GM12875 (cell line): ENCODE measurements at regions not wholly inside any gene's neighbourhood (a gene's known extent, or its start where the extent isn't known, plus 50 kb on each side); places are given as distances from the start of the nearest gene placed in this dataset.

Experiments used
- H3K4me3 ChIP-seq: one replicate; pipeline ENCODE4 v1.5.1; 2011; ENCODE audit warnings: low read depth, low read length, control low read depth
- TF ChIP-seq, protein P1 (sequence below): IDR thresholded peaks from 2 replicates; pipeline ENCODE4 v1.5.1; 2011; ENCODE audit warnings: low read depth, mild to moderate bottlenecking, control low read depth, inconsistent platforms, low read length, moderate library complexity, borderline replicate concordance; ENCODE audit not compliant: insufficient read depth

DNA sequence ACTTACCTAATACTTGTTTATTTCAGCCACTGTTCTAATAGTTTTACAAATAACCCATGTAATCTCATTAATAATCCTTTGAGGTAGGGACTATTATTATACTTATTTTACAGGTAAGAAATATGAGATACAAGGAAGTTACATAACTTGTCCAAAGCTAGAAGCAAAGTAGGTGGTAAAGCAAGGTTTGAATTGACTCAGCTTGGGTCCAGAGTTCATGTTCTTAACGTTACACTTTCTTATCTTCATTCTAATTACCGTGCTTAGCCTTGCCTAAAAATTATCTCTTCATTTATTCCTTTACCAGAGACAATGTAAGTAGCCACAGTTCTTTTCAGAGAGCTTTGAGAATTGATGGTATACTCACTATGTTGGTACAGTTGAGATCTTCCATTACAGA lies 743.6 kb downstream of the KCNJ3 start:
- no peak overlapping the region for H3K4me3 ChIP-seq
- TF ChIP-seq, protein P1, sequence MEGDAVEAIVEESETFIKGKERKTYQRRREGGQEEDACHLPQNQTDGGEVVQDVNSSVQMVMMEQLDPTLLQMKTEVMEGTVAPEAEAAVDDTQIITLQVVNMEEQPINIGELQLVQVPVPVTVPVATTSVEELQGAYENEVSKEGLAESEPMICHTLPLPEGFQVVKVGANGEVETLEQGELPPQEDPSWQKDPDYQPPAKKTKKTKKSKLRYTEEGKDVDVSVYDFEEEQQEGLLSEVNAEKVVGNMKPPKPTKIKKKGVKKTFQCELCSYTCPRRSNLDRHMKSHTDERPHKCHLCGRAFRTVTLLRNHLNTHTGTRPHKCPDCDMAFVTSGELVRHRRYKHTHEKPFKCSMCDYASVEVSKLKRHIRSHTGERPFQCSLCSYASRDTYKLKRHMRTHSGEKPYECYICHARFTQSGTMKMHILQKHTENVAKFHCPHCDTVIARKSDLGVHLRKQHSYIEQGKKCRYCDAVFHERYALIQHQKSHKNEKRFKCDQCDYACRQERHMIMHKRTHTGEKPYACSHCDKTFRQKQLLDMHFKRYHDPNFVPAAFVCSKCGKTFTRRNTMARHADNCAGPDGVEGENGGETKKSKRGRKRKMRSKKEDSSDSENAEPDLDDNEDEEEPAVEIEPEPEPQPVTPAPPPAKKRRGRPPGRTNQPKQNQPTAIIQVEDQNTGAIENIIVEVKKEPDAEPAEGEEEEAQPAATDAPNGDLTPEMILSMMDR, result no peak

DNA sequence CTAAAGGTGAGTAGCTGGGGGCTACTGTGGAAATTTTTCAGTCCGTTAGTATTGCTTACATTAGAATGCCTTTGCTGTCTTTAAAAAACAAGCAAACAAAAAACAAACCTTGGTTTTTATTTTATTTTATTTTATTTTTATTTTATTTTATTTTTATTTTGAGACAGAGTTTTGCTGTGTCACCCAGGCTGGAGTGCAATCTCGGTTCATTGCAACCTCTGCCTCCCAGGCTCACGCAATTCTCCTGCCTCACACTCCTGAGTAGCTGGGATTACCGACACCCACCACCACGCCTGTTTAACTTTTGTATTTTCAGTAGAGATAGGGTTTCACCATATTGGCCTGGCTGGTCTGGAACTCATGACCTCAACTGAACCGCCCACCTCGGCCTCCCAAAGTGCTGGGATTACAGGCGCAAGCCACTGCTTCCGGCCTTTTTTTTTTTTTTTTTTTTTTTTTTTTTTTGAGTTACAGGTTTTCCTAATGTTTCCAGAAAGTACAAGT lies 732.6 kb downstream of the KCNJ3 start:
- TF ChIP-seq, protein P1, result no peak
- no peak overlapping the region for H3K4me3 ChIP-seq

DNA sequence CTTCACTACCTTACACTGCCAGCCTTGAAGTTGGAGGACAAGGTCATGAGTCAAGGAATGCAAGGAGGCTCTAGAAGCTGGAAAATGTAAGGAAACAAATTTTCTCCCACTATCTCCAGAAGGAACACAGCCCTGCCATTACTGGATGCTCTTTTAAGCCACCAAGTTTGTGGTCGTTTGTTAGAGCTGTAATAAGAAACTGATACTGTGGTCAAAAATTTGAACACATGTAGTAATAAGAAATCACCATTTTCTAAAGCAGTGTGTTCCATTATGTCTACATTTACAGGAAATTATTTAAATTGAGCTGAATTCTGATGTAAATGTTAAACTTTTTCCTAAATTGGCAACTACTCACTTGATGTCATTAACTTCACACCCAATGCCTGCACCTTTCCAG lies 729.0 kb downstream of the KCNJ3 start:
- TF ChIP-seq, protein P1, result no peak
- H3K4me3 ChIP-seq, result no peak overlapping the region

DNA sequence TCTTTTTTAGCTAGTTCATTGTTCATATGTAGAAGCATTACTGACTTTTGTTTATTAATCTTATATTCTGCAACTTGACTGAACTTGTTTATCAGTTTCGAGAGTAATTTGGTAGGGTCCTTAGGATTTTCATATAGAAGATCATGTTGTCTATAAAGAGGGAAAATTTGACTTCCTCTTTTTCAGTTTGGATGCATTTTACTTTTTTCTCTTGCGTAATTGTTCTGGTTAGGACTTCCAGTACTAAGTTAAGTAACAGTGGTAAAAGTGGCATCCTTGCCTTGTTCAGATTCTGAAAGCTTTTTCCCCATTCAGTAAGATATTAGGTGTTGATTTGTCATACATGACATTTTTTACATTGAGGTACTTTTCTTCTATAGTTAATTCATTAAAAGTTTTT lies 726.0 kb downstream of the KCNJ3 start:
- no peak overlapping the region for H3K4me3 ChIP-seq
- TF ChIP-seq, protein P1, result no peak

DNA sequence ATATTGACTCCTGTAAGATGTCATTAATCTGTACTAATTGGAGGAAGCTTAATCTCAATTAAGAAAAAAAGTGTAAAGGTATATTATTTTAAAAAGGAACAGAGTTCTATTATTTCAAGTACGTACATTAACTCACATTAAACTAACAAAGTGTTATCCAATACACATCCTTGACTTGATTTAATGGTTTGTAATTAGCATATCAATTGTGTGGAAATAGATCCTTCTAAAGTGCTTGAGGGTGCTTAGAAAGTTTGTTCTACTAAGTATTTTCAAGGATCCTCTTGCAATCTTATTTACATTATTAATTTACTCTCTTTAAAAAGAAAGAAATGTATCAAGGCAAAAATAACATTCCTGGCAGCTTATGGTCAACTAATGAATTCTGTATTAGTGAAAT lies 720.3 kb downstream of the KCNJ3 start:
- TF ChIP-seq, protein P1, result no peak
- no peak overlapping the region for H3K4me3 ChIP-seq

DNA sequence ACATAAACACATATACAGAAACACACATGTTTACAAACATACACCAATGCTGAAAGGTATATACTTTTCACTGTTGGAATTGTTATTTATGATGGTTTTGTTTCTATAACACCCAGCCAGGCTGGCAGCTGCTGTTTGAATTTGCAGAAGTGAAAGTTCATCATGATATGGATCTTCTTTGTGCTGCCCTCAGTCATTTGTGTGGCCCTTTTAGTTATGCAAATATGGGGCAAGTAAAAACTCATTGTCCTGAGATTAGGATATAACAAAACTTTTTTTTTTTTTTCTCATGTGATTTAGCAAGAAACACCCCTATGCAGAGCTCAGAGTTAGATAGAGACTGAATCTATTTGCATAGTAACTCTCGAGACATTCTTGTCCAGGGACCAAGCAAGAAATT lies 714.1 kb downstream of the KCNJ3 start:
- H3K4me3 ChIP-seq, result no peak overlapping the region
- TF ChIP-seq, protein P1, result no peak

DNA sequence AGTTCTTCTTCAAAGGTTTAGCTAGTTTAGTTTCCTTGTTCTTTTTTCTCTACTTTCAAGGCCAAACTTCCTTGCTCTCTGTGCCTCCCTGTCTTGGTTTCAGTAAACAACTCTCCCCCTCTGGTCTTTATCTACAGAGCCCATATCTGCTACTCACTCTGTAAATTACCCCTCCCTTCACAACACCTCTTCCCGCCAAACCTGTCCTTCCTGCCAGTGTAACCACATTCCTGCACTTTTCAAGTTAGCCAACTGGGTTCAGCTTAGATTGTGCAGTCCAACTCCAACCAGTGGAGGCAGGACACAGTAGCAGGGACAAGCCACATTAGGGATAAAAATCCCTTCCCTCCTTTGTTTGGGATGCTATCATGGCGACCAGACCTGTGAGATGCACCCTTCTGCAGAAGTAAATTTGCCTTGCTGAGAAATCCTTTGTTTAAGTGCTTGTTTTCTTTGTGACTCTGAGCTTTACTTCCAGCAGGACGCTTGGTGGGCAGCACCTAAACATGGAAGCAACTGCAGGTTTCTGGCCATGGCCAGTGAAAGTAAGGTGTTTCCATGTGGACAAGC lies 706.0 kb downstream of the KCNJ3 start:
- TF ChIP-seq, protein P1, result no peak
- no peak overlapping the region for H3K4me3 ChIP-seq
